IMR-90 (cell line): ENCODE measurements at regions not wholly inside any gene's neighbourhood (a gene's known extent, or its start where the extent isn't known, plus 50 kb on each side); places are given as distances from the start of the nearest gene placed in this dataset.

ENCODE experiments used
- ATAC-seq: fragments of 200-7000 bp; cut with Tn5 transposase; 2 replicates; pipeline ENCODE4 v1.9.1; 2020; ENCODE audit warnings: low read depth, mild to moderate bottlenecking, moderate library complexity
- BruUV-seq: library from RNA; stranded (reverse); fragments of 400-500 nt; replicated peaks from 2 replicates; lab custom pipeline; 2021; lab: Mats Ljungman, UMichigan
- CTCF ChIA-PET: fragments of 300-600 bp; formaldehyde crosslinking; extraction: SDS; loops from one replicate; lab custom pipeline; 2021; ENCODE audit warnings: antibody characterized with exemption; lab: Yijun Ruan, JAX
- POLR2A ChIA-PET: fragments of 300-600 bp; sonication (Branson Sonifier 250); formaldehyde crosslinking; loops from one replicate; lab custom pipeline; 2022; ENCODE audit warnings: antibody characterized with exemption; ENCODE audit not compliant: unreplicated experiment; lab: Charles Lee
- DNase-seq: peaks from one replicate; pipeline ENCODE4 v3.0.0; 2013
- H2AFZ ChIP-seq: replicated peaks from 2 replicates; pipeline ENCODE3; 2013; ENCODE audit warnings: low read length, mild to moderate bottlenecking; ENCODE audit not compliant: poor library complexity
- H2AK5ac ChIP-seq: 2 replicates; pipeline ENCODE4 v1.6.1; 2013; ENCODE audit warnings: low read depth, low read length, inconsistent platforms
- H2AK9ac ChIP-seq: replicated peaks from 2 replicates; pipeline ENCODE3; 2013; ENCODE audit warnings: mild to moderate bottlenecking, low read depth, low read length, moderate library complexity; ENCODE audit not compliant: poor library complexity
- H2BK120ac ChIP-seq: 2 replicates; pipeline ENCODE4 v1.6.1; 2013; ENCODE audit warnings: low read depth, low read length, inconsistent platforms
- H2BK15ac ChIP-seq: 3 replicates; pipeline ENCODE4 v1.6.1; 2013; ENCODE audit warnings: low read depth, low read length, inconsistent platforms
- H2BK20ac ChIP-seq: 2 replicates; pipeline ENCODE4 v1.6.1; 2013; ENCODE audit warnings: low read depth, mild to moderate bottlenecking, inconsistent platforms, low read length, moderate library complexity
- H2BK5ac ChIP-seq: 2 replicates; pipeline ENCODE4 v1.6.1; 2013; ENCODE audit warnings: mild to moderate bottlenecking, low read depth, low read length, inconsistent platforms; ENCODE audit not compliant: poor library complexity, severe bottlenecking
- H3K14ac ChIP-seq: replicated peaks from 2 replicates; pipeline ENCODE4 v1.6.1; 2013; ENCODE audit warnings: low read depth, low read length, inconsistent platforms
- H3K18ac ChIP-seq: 2 replicates; pipeline ENCODE4 v1.6.1; 2013; ENCODE audit warnings: low read depth, low read length, control low read depth
- H3K23ac ChIP-seq: 2 replicates; pipeline ENCODE4 v1.6.1; 2013; ENCODE audit warnings: low read depth, low read length, inconsistent platforms
- H3K27ac ChIP-seq: 2 replicates; pipeline ENCODE4 v1.5.1; 2013; ENCODE audit warnings: mild to moderate bottlenecking, control low read depth, low read length; ENCODE audit not compliant: insufficient read depth
- H3K27me3 ChIP-seq: 2 replicates; pipeline ENCODE4 v1.6.1; 2013; ENCODE audit warnings: low read length; ENCODE audit not compliant: control insufficient read depth, insufficient read depth
- H3K36me3 ChIP-seq: 2 replicates; pipeline ENCODE4 v1.6.1; 2013; ENCODE audit warnings: low read length, mixed read lengths; ENCODE audit not compliant: control insufficient read depth, insufficient read depth
- H3K4ac ChIP-seq: 2 replicates; pipeline ENCODE4 v1.6.1; 2013; ENCODE audit warnings: low read depth, low read length, inconsistent platforms
- H3K4me1 ChIP-seq: 2 replicates; pipeline ENCODE4 v1.6.1; 2013; ENCODE audit warnings: low read length, mixed read lengths; ENCODE audit not compliant: control insufficient read depth, insufficient read depth
- H3K4me2 ChIP-seq: 2 replicates; pipeline ENCODE4 v1.6.1; 2013; ENCODE audit warnings: low read depth, mild to moderate bottlenecking, control low read depth, low read length, moderate library complexity
- H3K4me3 ChIP-seq: 2 replicates; pipeline ENCODE4 v1.5.1; 2013; ENCODE audit warnings: low read depth, mild to moderate bottlenecking, control low read depth, low read length, moderate library complexity; ENCODE audit not compliant: insufficient read depth
- H3K56ac ChIP-seq: 2 replicates; pipeline ENCODE4 v1.6.1; 2013; ENCODE audit warnings: low read length, inconsistent platforms; ENCODE audit not compliant: insufficient read depth; ENCODE audit errors: extremely low read depth
- H3K79me1 ChIP-seq, 2 experiments: 2 replicates each; pipeline ENCODE4 v1.6.1; 2013; ENCODE audit warnings: low read length in 2 of 2, inconsistent platforms in 1 of 2, low read depth in 1 of 2
- H3K9ac ChIP-seq: 2 replicates; pipeline ENCODE4 v1.6.1; 2013; ENCODE audit warnings: low read depth, low read length, control low read depth
- H3K9me1 ChIP-seq: 2 replicates; pipeline ENCODE4 v1.6.1; 2013; ENCODE audit warnings: low read length, inconsistent platforms; ENCODE audit not compliant: insufficient read depth
- H3K9me3 ChIP-seq: 2 replicates; pipeline ENCODE4 v1.6.1; 2013; ENCODE audit warnings: low read length; ENCODE audit not compliant: control insufficient read depth, insufficient read depth
- H4K20me1 ChIP-seq: 2 replicates; pipeline ENCODE4 v1.6.1; 2013; ENCODE audit warnings: low read length, inconsistent platforms; ENCODE audit not compliant: insufficient read depth
- H4K5ac ChIP-seq: 2 replicates; pipeline ENCODE4 v1.6.1; 2013; ENCODE audit warnings: mild to moderate bottlenecking, low read depth, low read length, control low read depth
- H4K8ac ChIP-seq, 2 experiments: 2 replicates each; pipeline ENCODE4 v1.6.1; 2013; ENCODE audit warnings: low read depth in 2 of 2, low read length in 2 of 2, control low read depth in 1 of 2, inconsistent platforms in 1 of 2
- H4K91ac ChIP-seq: 2 replicates; pipeline ENCODE4 v1.6.1; 2013; ENCODE audit warnings: low read depth, low read length, inconsistent platforms; ENCODE audit not compliant: insufficient read depth
- BHLHE40 ChIP-seq: fragments of 150-350 bp; IDR thresholded peaks from 2 replicates; pipeline ENCODE4 v1.6.1; 2016; ENCODE audit warnings: mild to moderate bottlenecking, low read depth, low read length
- CEBPB ChIP-seq: IDR thresholded peaks from 2 replicates; pipeline ENCODE4 v1.6.1; 2012; ENCODE audit warnings: low read depth, low read length, improper control_type of control experiment
- CHD1 ChIP-seq: IDR thresholded peaks from 2 replicates; pipeline ENCODE4 v1.6.1; 2012; ENCODE audit warnings: low read depth, low read length, improper control_type of control experiment
- CTCF ChIP-seq: conservative IDR thresholded peaks from 2 replicates; pipeline ENCODE4 v1.5.1; 2012; ENCODE audit warnings: mild to moderate bottlenecking, low read depth, low read length, improper control_type of control experiment
- FOS ChIP-seq: fragments of 150-350 bp; IDR thresholded peaks from 2 replicates; pipeline ENCODE4 v1.6.1; 2016; ENCODE audit warnings: low read depth, low read length
- MAFK ChIP-seq: IDR thresholded peaks from 2 replicates; pipeline ENCODE4 v1.6.1; 2012; ENCODE audit warnings: low read depth, low read length, improper control_type of control experiment
- MAZ ChIP-seq: IDR thresholded peaks from 2 replicates; pipeline ENCODE4 v1.6.1; 2012; ENCODE audit warnings: low read depth, mild to moderate bottlenecking, low read length, improper control_type of control experiment, moderate library complexity, borderline replicate concordance
- MXI1 ChIP-seq: IDR thresholded peaks from 2 replicates; pipeline ENCODE4 v1.6.1; 2012; ENCODE audit warnings: low read depth, mild to moderate bottlenecking, low read length, moderate library complexity, borderline replicate concordance
- NFE2L2 ChIP-seq: fragments of 150-350 bp; IDR thresholded peaks from 2 replicates; pipeline ENCODE4 v1.6.1; 2016; ENCODE audit warnings: low read depth, mild to moderate bottlenecking, low read length
- POLR2A ChIP-seq: IDR thresholded peaks from 2 replicates; pipeline ENCODE4 v1.6.1; 2012; ENCODE audit warnings: mild to moderate bottlenecking, low read depth, low read length
- RCOR1 ChIP-seq: IDR thresholded peaks from 2 replicates; pipeline ENCODE4 v1.6.1; 2012; ENCODE audit warnings: mild to moderate bottlenecking, low read length, improper control_type of control experiment; ENCODE audit not compliant: insufficient replicate concordance
- RFX5 ChIP-seq: IDR thresholded peaks from 2 replicates; pipeline ENCODE4 v1.8.0; 2012; ENCODE audit warnings: low read depth, mild to moderate bottlenecking, low read length, moderate library complexity
- SMC3 ChIP-seq: fragments of 150-350 bp; IDR thresholded peaks from 2 replicates; pipeline ENCODE4 v1.6.1; 2016; ENCODE audit warnings: low read depth, mild to moderate bottlenecking, antibody characterized with exemption, low read length, moderate library complexity
- USF2 ChIP-seq: fragments of 150-350 bp; IDR thresholded peaks from 2 replicates; pipeline ENCODE4 v1.6.1; 2017; ENCODE audit warnings: mild to moderate bottlenecking, antibody characterized with exemption, low read length, low read depth
- WGBS, 2 experiments: methylation state at CpG; one replicate each; pipeline versions ENCODE4 v1.1.5 to v1.1.7; 2013; ENCODE audit warnings: missing lambda C conversion rate in 2 of 2; ENCODE audit not compliant: insufficient read length in 1 of 2; ENCODE audit errors: extremely low coverage in 2 of 2; 5-methylcytosine and 5-hydroxymethylcytosine counted together
- dilution Hi-C: fragments of 300-500 bp; cut with HindIII; formaldehyde crosslinking; loops from one replicate; pipeline ENCODE4 v1.14.3; 2018; ENCODE audit warnings: low sequenced_read_pairs; ENCODE audit not compliant: unreplicated experiment
- in situ Hi-C: fragments of 300-500 bp; cut with MboI; formaldehyde crosslinking; loops from 3 replicates; pipeline ENCODE4 v1.14.3; 2019; ENCODE audit warnings: low sequenced_read_pairs, inconsistent platforms, mixed read lengths
- intact Hi-C: fragments of 100-400 bp; cut with micrococcal nuclease; formaldehyde crosslinking; loops from 2 replicates; pipeline ENCODE4 v1.10.0; 2022
- TF ChIP-seq, protein P1 (sequence below): fragments of 150-350 bp; IDR thresholded peaks from 2 replicates; pipeline ENCODE4 v1.6.1; 2016; ENCODE audit warnings: low read depth, mild to moderate bottlenecking, low read length, moderate library complexity, borderline replicate concordance

- intact Hi-C loops (no loop called here), dilution Hi-C loops (no loop called here), in situ Hi-C loops (no loop called here)
- no peaks in the 10 kb centered on the region for H3K9me1 ChIP-seq
- no peak overlapping the region for H3K27ac ChIP-seq
- no peak overlapping the region for H2AK9ac ChIP-seq
- no peak for ATAC-seq
- no peak overlapping the region for H2BK15ac ChIP-seq
- H4K20me1 ChIP-seq: no peaks in the 10 kb centered on the region
- H3K56ac ChIP-seq: no peak overlapping the region
- no peak overlapping the region for H3K14ac ChIP-seq
- no peak overlapping the region for H2BK5ac ChIP-seq
- H3K23ac ChIP-seq: no peak overlapping the region
- H2AFZ ChIP-seq: no peak overlapping the region
- H2BK120ac ChIP-seq: no peak overlapping the region
- H3K4ac ChIP-seq: no peak overlapping the region
- no peaks in the 10 kb centered on the region for H3K79me1 ChIP-seq
- H4K5ac ChIP-seq: no peak overlapping the region
- no peaks in the 10 kb centered on the region for H3K36me3 ChIP-seq
- no peaks in the 10 kb centered on the region; the same call in 1 of the 2 replicates for H3K27me3 ChIP-seq
- no peaks in the 10 kb centered on the region for H3K4me1 ChIP-seq
- H3K4me3 ChIP-seq: no peak overlapping the region
- TF ChIP-seq CHD1 (no peak), CTCF (no peak), SMC3 (no peak), RCOR1 (no peak), USF2 (no peak), MAZ (no peak), MXI1 (no peak), POLR2A (no peak), MAFK (no peak), RFX5 (no peak), FOS (no peak), BHLHE40 (no peak), CEBPB (no peak), NFE2L2 (no peak)
- TF ChIP-seq, protein P1, sequence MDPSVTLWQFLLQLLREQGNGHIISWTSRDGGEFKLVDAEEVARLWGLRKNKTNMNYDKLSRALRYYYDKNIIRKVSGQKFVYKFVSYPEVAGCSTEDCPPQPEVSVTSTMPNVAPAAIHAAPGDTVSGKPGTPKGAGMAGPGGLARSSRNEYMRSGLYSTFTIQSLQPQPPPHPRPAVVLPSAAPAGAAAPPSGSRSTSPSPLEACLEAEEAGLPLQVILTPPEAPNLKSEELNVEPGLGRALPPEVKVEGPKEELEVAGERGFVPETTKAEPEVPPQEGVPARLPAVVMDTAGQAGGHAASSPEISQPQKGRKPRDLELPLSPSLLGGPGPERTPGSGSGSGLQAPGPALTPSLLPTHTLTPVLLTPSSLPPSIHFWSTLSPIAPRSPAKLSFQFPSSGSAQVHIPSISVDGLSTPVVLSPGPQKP: no peak
- no peaks in the 10 kb centered on the region for H3K9me3 ChIP-seq
- no peak overlapping the region for H3K4me2 ChIP-seq
- H2AK5ac ChIP-seq: no peak overlapping the region
- H3K18ac ChIP-seq: no peak overlapping the region
- ChIA-PET POLR2A (no interaction called here), CTCF (no interaction called here)
- no TSS peak for BruUV-seq
- DNase-seq: no peak
- H2BK20ac ChIP-seq: no peak overlapping the region
- H4K8ac ChIP-seq: no peak overlapping the region
- no CpG with 5 or more reads among the region's 4 CpGs for WGBS, 2 experiments
- H3K9ac ChIP-seq: no peak overlapping the region
- no peak overlapping the region for H4K91ac ChIP-seq
Observed at GRCh38 chr1:222417264-222417663, 130.6 kb downstream of the HHIPL2 start.
